Bronchial epithelial cell (primary cell): ENCODE measurements at regions not wholly inside any gene's neighbourhood (a gene's known extent, or its start where the extent isn't known, plus 50 kb on each side); places are given as distances from the start of the nearest gene placed in this dataset.

ENCODE experiments used
- DNase-seq: peaks from one replicate; pipeline ENCODE4 v3.0.0-alpha.2; 2010; ENCODE audit warnings: low read depth
- FAIRE-seq: peaks from 2 replicates; lab custom pipeline; 2011; peaks lifted over from hg19 to GRCh38; lab: Jason Lieb, UNC
- H3K27me3 ChIP-seq: 2 replicates; pipeline ENCODE4 v1.5.1; 2011; ENCODE audit warnings: low read length; ENCODE audit not compliant: control insufficient read depth, insufficient read depth
- H3K36me3 ChIP-seq: 2 replicates; pipeline ENCODE4 v1.5.1; 2011; ENCODE audit warnings: low read length; ENCODE audit not compliant: control insufficient read depth, insufficient read depth
- H3K4me3 ChIP-seq: 2 replicates; pipeline ENCODE4 v1.5.1; 2011; ENCODE audit warnings: mild to moderate bottlenecking, low read depth, low read length, control low read depth
- TF ChIP-seq, protein P1 (sequence below): IDR thresholded peaks from 2 replicates; pipeline ENCODE4 v1.5.1; 2011; ENCODE audit warnings: mild to moderate bottlenecking, moderate library complexity, low read length, control low read depth, inconsistent platforms; ENCODE audit not compliant: insufficient read depth, severe bottlenecking

DNA sequence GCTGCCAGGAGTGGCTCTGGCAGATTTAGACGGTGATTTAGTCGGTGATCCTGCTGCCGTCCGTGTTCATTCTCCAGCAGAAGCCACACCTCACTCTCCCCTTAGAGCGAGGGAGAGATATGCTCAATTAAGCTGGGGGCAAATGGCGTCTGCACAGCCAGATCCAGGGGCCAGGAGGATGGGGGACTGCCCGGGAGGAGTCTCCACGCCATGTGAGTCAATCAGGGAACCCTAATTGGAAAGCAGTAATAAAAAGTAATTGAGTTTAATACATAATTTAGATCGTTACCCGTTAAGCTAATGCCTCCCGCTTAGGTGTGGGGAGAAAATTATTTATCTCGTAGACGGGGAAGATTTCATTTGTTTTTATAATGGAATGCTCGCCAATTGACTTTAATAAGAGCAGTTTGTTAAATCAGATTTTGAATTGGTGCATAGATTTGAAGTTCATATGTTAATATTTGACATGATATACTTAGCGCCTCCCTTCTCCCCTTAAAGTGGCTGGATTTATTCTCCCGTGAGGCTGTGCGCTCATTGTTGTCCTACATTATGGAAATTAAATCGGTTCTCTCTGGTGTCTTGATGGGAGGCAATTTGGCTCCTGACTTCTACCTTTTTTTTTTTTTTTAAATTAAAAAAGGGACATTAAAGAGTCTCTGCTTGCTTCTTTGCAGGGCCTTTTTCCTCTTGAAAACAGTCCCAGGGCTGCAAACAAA, 104.9 kb upstream of the C14orf180 start:
- H3K27me3 ChIP-seq: no peaks in the 10 kb centered on the region
- TF ChIP-seq, protein P1, sequence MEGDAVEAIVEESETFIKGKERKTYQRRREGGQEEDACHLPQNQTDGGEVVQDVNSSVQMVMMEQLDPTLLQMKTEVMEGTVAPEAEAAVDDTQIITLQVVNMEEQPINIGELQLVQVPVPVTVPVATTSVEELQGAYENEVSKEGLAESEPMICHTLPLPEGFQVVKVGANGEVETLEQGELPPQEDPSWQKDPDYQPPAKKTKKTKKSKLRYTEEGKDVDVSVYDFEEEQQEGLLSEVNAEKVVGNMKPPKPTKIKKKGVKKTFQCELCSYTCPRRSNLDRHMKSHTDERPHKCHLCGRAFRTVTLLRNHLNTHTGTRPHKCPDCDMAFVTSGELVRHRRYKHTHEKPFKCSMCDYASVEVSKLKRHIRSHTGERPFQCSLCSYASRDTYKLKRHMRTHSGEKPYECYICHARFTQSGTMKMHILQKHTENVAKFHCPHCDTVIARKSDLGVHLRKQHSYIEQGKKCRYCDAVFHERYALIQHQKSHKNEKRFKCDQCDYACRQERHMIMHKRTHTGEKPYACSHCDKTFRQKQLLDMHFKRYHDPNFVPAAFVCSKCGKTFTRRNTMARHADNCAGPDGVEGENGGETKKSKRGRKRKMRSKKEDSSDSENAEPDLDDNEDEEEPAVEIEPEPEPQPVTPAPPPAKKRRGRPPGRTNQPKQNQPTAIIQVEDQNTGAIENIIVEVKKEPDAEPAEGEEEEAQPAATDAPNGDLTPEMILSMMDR: no peak
- no peak for DNase-seq
- H3K4me3 ChIP-seq: no peak overlapping the region
- no peak for FAIRE-seq
- no peaks in the 10 kb centered on the region for H3K36me3 ChIP-seq

DNA sequence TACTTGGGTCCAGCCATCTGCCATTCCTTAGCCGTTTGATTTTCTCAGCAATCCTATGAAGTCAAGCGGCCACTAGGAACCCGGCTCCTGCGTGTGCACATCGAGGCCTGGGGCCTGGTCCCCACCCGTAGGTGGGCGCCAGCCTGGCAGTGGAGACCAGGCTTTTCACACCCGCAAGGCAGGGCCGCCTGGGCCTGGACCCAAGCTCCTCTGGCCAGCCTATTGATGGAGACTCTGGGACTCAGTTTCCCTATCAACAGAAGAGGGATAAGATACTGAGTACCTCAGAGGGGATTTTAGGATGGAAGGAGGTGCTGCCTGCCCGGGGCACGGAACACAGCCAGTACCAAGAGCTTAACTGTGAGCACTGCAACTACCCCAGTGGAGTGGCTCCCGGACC, 104.3 kb upstream of the C14orf180 start:
- Histone ChIP-seq H3K4me3 (no peak overlapping the region), H3K27me3 (no peaks in the 10 kb centered on the region), H3K36me3 (no peaks in the 10 kb centered on the region)
- no peak for FAIRE-seq
- DNase-seq: no peak
- TF ChIP-seq, protein P1: no peak

DNA sequence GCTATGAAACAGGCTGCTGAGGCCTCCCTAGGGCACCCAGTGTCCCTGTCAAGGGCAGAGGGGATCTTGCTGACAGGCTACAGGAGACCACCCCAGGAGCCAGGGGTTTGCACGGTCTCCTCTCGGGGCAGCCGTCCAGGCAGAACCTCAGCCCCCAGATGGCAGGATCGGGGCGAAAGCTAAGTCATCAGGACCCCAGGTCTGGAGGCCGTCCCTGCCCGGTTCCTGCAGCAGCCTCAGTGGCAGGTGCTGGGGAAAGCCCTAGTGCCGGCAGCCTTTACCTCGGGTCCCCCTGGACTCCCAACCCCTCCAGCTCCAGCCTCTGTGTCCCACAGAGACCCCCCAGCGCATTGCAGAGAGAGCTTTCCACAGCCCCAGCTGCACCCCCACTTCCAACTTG, 103.8 kb upstream of the C14orf180 start:
- Histone ChIP-seq H3K27me3 (no peaks in the 10 kb centered on the region), H3K4me3 (no peak overlapping the region), H3K36me3 (no peaks in the 10 kb centered on the region)
- FAIRE-seq: no peak
- TF ChIP-seq, protein P1: no peak
- DNase-seq: no peak

DNA sequence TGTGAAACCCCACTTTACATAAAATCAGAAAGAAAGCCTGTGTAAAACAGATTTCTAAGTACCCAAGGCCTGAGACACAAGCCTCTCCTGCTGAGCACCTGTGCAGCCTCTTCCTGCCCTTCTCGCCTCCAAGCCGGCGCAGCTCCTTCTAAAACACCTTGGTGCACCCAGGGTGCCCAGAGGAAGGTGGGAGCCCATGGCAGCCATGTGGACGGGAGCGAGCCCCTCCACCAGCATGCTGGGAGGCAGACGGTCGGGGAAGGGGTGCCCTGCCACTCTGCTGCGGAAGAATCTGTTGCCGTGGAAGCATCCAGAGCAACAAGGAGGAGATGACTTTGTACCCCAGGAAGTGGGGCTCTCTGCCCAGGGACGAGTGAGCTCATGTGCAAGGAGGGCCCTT, 103.1 kb upstream of the C14orf180 start:
- H3K4me3 ChIP-seq: no peak overlapping the region
- FAIRE-seq: no peak
- DNase-seq: no peak
- no peaks in the 10 kb centered on the region for H3K27me3 ChIP-seq
- H3K36me3 ChIP-seq: no peaks in the 10 kb centered on the region
- TF ChIP-seq, protein P1: no peak

DNA sequence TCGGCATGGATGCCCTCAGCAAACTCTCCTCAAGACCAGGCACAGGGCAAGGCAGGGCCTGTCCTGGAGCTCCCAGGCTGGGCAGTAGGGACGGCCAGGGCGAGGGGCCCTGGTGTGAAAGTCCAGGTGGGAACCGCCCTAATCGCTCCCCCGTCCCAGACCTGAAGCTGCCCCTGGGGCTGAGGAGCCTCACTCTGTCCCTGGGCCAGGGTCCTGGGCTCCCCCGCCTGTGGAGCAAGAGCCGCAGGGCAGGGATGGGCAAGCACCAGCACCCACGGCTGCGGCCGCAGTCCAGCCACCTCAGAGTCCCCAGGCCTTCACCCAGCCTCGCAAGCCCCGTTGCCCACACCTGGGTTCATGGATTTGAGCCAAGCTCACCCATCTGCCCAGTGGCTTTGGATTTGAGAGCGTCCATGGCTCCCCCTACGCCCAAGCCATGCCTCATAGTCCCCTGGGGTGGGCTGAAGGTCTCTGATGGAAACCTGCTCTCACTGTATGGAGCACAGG, 102.4 kb upstream of the C14orf180 start:
- FAIRE-seq (no peak), DNase-seq (no peak)
- TF ChIP-seq, protein P1: no peak
- Histone ChIP-seq H3K36me3 (no peaks in the 10 kb centered on the region), H3K4me3 (no peak overlapping the region), H3K27me3 (no peaks in the 10 kb centered on the region)
